CD4-positive, alpha-beta T cell treated with Interleukin-4 for 4 hours (primary cell): ENCODE measurements at regions not wholly inside any gene's neighbourhood (a gene's known extent, or its start where the extent isn't known, plus 50 kb on each side); places are given as distances from the start of the nearest gene placed in this dataset.
A peak's percentile ranks its signal among the peaks of the same experiment; 100 is the strongest.
"Not testable (repeated sequence)": the region's sequence is repeated elsewhere in the genome, so short reads cannot be mapped to it uniquely, and the experiment has no call there.

Experiments
- DNase-seq: peaks from one replicate; pipeline ENCODE4 v3.0.0-alpha.2; 2020

DNA sequence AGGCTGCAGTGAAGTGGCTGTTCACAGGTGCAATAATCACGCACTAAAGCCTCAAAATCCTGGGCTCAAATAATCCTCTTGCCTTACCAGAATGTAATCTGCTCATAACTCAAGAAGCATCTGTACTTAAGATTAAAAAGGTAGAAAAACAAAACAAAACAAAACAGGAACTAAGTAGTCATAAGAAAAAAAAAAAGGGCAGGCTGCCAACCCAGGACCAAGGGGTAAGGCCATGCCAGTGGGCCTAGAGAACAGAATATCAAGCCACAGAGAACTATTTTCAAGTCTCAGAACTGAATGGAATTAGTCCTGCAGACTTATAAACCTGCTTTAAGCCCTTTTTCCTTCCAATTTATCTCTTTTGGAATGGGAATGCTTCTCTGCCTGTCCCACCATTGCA lies 64.8 kb upstream of the TBC1D3K start:
- DNase-seq: no peak

DNA sequence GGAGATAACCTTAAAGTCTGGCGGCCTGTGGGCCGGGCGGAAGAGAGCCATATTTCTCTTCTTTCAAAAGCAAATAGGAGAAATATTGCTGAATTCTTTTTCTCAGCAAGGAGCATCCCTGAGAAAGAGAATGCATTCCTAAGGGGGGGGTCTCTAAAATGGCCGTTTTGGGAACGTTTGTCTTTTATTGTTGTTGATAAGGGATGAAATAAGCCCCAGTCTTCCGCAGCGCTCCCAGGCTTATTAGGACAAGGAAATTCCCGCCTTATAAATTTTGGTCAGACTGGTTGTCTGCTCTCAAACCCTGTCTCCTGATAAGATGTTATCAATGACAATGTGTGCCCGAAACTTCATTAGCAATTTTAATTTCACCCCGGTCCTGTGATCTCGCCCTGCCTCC lies 65.8 kb upstream of the TBC1D3K start:
- DNase-seq: not testable (repeated sequence)

DNA sequence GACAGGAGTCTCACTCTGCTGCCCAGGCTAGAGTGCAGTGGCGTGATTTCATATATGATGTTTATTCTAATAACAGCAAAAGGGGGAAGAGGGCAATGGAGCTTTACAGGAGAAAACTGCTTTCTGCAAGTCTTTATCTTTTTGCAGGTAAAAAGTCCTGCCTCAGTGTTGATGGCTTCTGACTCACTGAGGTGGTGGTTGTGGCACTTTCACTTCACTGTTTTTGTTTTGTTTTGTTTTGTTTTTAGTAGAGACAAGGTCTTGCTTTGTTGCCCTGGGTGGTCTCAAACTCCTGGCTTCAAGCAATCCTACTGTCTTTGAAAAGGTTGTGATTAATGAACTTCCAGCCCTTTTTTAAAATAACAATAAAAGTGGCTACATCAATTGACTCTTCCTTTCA lies 68.0 kb upstream of the TBC1D3K start:
- DNase-seq: no peak

DNA sequence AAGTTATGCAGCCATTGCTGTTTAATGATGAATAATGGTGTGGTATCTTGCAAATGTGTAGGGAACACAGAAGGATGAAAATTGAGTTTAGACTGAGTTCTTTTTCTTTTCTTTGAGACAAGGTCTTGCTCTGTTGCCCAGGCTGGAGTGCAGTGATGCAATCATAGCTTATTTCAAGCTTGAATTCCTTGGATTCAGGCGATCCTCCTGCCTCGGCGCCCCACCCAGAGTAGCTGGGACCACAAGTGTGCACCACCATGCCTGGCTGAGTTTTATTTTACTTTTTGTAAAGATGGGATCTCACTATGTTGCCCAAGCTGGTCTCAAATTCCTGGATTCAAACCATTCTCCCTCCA lies 74.6 kb upstream of the TBC1D3K start:
- DNase-seq: no peak

DNA sequence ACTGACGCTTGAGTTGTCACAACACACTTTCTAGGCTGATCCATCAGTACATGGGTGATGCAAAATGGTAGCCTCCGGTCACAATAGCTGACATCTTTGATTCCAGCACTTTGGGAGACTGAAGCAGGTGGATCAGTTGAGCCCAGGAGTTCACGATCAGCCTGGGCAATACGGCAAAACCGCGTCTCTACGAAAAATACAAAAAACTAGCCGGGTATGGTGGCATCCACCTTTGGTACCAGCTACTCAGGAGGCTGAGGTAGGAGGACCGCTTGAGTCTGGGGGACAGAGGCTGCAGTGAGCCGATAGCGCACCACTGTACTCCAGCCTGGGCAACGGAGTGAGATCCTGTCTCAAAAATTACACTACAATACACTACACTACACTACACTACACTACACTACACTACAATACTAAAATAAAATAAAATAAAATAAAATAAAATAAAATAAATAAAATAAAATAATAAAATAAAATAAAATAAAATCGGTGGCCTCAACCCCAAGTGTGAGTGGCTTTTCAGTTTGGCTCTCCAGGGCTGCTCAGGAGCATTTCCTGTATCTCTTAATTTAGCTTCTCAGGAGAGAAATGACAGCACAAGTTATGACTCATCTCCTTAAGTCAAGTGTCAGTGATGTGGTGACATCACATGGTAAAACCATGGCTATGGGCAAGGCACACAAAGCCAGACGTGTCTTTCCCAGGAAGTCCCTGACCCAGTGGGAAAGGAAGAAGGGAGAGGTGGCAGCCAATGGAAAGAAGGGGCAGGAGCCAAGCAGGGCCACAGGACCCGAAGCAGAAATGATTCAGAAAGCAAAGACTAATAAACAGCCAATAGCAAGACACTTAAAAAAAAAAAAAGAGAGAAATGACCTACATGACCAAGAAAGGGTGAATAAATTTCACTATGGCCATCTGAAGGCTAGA lies 75.3 kb upstream of the TBC1D3K start:
- DNase-seq: peak; percentile 39

DNA sequence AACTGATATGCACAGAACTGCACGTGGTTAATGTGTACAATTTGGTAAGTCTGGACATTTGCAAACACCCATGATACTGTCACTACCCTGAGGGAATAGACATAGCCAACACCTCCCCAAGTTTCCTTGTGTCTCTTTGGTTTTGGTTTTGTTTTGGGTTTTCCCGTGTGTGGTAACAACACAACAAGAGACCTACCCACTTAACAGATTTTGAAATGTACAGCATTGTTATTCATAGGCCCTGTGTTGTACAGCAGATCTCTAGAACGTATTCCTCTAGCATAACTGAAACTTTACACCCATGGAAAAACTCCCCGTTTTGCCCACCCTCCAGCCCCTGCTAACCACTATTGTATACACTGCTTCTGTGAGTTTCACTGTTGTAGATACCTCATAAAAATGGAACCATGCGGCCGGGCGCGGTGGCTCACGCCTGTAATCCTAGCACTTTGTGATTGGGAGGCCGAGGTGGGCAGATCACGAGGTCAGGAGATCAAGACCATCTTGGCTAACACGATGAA lies 76.3 kb upstream of the TBC1D3K start:
- DNase-seq: no peak

DNA sequence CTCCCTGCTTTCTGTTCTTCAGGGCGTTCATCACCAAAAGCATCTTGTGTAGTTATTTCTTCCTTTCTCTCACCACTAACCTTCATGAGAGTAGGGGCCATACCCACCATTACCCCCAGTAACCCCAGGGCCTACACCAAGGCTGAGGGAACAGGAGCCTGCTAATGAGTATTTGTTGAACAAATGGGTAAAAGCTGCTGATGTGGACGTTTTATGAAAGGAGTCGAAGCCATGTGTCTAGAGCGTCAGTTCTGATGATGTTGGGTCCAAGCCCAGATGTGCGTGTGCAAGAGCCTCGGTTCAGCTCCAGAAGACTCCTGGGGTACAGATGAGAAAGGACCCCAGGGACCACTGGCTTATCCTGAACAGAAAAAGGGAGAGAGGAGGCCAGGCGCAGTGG lies 77.1 kb upstream of the TBC1D3K start:
- DNase-seq: no peak

DNA sequence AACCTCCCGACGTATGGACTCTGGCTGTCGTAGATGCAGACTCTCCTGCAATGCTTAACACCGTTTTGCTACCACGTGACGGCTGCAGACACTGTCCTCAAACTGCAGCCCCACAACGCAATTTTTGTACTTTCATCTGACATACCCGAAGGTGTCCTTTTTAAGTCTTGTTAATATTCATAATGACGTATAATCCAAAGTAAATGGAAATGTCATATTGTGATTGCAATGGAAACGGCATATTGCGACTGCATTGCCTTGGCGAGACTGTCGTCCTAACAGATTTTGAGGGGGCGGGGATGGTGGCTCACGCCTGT lies 79.3 kb upstream of the TBC1D3K start:
- no peak for DNase-seq

DNA sequence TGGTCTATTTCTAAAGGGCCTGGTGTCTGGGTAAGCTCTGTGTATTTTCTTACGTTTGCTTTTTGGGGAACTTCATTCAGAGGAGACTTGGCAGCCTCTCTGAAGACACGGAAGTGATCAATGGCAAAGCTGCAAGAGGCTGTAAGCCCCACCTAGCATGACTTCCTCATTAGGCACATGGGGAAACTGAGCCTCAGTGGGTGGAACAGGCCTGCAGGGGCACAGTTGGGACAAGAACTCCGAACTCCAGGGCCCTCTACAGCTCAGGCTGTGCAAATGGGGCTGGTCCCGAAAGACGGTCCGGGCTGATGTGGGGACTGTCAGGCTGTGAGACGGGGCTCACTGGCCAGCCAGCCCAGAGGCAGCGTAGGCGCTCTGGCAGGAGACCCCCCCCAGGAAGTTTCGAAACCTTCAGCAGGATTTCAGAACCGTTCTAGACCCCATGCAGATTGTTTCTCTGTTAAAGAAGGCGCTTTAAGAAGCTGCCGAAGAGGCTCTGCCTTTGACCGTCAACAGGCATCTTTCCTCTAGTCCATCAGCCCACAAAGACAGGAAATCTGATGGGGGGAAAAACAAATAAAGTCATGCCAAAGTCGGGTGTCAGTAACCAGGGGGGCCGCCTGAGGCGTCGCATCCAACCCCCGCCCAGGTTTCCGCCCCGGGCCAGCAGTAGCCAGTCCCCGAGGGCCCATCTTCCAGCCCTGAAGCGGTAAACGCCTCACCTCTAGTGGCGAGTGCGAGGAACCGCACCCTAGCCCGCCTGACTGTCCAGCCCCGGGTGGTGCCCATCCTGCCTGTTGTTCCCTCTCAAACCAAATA lies 79.8 kb upstream of the TBC1D3K start:
- DNase-seq: peak; percentile 20

DNA sequence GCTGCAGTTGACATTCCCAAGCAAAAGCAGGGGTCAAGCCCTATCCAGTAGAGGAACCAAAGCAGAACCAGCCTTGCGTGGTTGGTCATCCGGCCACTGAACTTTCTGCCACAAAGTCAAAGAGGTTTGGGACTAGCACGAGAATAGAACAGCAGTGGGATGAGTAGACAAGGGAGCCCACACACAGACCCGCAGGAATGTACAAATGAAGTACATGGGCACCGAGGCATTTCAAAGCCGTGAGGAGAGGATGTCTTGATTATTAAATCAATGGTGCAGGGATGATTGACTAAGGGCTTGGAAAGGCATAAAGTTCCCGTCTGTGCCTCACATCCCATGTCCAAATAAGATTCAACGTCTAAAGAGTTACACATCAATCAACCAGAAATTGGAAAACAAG lies 81.8 kb upstream of the TBC1D3K start:
- DNase-seq: no peak

DNA sequence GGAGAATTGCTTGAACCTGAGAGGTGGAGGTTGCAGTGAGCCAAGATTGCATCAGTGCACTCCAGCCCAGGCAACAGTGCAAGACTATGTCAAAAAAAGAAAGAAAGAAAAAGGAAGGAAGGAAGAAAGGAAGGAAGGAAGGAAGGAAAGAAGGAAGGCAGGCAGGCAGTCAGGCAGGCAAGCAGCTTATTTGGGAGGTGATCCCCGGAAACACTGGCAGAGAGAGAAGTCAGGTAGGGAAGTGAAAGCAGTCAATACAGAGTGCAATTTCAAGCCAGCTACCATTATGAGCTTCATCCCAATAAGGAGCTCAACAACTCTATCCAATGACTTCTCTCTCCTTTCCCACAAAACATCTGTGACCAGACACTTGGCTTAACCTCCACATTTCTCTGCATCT lies 83.0 kb upstream of the TBC1D3K start:
- DNase-seq: no peak

DNA sequence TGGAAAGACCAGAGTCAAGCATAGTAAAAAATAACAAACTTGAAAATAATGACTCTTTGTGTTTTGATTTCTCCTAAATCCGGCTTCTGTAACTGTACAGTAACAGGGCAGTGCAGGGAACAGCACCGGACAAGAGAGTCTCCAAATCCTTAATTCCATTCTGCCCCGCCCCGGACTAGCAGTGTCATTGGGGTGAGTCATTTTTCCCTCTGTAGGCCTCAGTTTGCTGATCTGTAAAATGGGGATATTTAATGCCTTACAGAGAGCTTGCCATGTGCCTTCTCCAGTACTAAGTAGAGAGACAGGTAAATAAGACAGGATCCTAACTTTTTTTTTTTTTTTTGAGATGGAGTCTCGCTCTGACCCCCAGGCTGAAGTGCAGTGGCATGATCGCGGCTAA lies 83.6 kb upstream of the TBC1D3K start:
- DNase-seq: no peak

DNA sequence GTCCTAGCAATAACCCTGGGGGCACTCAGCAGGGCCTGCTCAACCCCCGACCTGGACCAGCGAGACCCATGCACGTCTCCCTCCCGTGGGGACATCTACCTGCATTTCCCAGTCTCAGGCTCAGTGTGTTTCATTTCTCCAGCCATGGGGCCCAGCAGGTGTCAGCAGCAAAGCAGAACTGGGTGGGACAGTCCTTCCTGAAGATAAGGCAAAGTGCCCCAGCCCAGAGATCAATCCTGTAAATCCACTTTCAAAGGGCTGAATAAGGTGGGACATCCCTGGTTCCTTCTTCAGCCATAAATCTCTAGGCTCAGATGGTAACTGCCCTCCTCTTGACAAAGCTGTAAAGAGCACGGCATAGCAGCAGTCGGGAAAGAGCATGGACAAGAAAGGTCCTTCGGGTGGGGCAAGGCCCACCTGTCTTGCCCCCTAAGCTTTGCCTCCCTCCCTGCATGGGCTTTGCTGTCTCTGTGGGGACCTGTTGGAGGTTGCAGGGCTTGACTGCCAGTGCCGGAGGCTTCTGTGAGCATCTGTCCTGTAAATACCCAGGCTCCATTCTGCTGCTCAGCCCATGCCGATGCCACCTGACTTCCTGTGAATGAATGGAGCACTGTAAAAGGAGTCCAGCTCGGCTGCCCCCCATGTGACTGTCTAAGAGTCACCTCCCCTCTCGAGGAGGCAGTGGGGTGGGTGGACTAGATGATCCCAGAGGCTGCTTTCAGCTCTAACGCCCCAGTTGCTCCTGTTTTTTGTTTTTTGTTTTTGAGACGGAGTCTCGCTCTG lies 84.8 kb upstream of the TBC1D3K start:
- no peak for DNase-seq

DNA sequence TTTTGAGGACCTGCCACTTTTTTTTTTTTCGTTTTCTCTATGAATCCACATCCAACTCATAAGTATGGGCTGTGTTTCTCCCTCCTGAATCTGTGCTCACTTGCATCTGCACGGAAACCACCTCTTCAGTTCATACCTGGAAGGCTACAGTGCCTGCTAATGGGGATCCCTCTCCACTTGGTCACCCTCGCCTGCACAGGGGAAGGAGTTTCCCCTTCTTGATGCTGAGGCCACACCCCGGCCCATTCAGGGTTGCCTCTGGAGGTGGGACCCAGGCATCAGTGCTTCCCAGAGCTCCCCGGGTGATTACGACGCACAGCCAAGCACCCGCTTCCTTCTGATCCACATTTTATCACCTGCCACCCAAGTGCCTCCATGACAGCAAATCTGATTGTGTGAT lies 85.9 kb upstream of the TBC1D3K start:
- no peak for DNase-seq

DNA sequence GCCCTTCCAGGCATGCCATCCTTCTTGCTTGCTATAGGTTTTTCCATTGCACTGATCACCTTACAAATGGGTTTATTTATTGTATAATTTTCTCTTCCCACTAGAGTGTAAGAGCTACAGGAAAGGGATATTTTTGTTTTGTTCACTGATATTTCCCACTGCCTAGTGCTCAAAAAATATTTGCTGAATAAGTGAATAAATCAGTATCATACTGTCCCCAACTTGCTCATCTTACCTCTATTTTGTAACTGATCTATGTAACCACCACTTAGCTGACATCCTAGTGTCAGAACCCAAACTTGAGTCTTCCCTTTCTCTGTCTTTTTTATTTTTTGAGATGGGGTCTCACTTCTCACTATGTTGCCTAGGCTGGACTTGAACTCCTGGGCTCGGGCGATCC lies 87.6 kb upstream of the TBC1D3K start:
- no peak for DNase-seq

DNA sequence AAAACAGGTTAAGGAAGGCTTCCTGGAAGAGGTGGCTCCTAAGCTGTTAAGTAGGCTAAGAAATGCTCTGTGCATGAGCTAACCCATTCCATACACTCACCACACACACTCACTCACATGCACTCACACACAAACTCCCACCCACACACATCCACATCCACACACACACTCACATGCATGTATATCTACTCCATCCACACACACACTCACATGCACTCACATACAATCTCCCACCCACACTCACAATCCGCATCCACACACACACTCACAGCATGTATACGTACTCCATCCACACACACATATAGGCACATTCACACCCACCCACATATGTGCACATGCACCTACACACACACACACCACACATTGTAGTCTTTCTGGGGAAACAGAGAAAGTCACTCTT lies 89.3 kb upstream of the HNF1B start:
- DNase-seq: no peak

DNA sequence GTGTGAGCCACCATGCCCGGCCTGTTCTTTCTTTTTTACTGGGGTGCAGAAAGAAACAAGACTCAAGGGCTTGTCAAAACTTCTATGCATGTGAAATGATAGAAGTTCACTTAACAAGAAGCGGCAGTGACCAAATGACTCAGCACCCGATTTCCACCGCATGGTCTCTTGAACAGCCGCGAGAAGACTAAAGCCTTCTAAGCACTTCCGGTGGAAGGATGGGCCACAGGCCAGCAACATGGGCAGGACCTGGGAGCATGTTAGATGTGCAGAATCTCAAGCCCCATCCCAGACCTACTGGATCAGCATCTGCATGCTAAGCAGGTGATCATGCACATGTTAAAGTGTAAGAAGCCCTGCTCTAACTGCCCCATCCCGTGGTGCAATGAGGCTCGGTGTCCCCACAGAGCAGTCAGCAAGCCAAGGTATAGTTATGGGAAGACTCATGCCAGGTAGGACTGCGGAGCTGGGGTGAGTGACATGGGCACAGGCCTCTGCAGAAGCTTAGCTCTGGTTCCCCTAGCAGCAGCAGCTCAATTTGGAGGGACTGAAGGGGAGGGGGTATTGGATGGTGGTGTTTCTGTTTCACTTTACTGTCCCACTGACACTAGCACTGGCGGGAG lies 88.5 kb upstream of the HNF1B start:
- no peak for DNase-seq

DNA sequence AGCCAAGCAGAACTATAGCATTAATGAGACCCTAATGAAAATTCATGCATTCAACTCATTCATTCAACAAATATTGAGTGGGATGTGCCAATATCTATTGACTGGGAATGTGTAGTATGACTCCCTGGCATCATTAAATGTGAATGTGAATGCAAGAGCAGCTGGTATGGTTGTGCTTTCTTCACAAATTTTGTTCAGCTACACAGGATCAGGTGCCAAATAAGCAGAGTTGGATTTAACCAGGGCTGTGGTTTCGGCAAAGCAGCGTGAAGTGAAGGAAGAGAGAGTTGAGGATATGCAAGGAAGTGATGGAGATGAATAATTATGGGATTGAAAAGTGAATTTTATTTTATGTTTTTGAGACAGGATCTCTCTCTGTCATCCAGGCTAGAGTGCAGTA lies 87.1 kb upstream of the HNF1B start:
- DNase-seq: no peak

DNA sequence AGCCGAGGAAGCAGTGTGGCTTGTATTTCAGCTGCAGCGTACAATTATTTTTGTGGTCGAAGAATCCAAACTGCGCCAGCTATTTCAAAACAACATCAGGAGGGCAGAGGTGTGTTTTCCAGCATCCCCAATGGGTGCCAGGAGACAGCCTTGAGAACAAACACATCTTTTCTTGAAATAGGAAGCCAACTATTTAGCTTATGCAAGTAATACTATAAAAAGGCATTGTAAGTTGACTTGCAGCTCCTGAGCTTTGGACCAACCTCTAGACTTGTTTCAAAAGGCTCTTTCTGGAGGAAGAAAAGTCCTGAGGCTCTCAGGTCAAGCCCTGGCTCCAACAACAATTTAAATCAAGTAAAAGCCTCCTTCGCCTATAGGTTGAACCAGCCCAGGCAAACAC lies 86.6 kb upstream of the HNF1B start:
- no peak for DNase-seq

DNA sequence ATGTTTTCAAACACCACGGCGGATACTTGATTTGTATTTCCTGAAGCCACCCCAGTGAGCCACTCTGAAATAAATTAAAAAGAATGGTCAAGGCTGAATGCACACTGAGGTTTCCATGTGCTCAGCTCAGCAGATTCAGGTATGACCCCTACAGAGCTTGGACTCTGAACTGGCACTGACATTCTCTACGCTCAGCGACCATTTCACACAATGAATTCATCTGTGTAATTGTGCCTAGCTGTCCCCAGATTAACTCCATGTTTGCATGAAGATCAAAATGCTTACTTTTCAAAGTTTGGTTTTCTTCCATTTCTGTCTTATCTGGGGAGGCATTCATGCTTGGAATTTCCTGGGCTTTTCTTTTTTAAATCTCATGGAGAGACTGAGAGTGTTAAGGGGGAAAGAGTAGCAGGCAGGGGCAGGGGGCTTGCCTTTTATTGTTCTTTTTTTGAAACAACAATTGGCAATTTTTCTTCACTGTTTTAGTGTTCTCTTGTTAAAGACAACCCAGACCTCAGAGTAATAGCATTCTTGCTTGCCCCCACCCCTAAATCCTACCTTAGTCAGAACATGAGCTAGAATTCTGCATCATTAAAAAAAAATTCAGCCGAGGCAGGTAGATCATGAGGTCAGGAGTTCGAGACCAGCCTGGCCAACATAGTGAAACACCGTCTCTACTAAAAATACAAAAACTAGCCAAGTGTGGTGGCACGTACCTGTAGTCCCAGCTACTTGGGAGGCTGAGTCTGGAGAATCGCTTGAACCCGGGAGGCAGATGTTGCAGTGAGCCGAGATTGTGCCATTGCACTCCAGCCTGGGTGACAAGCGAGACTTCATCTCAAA lies 85.5 kb upstream of the HNF1B start:
- no peak for DNase-seq

DNA sequence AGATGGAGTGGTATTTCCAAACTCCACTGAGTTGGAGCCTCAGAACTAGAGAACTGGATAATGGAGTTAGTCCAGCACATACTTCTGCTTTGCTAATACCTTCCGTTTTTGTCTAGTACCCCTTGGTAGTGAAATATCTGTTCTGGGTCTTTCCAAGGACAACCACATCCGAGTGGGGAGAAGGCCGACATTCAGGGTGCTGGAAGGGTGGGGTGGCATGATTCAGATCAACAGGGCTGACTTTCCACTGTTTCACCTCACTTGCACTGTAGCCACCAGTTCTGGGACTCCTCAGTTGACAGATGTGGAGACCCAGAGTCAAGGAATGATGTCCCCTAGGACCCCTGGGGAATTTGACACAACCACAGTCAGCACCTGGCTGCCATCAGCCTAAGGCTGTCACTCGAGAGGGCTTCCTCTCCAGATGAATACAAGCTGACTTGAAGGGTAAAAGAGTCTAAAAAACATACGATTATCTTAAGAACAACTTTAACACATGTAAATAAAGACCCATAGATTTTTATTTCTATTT lies 84.8 kb upstream of the HNF1B start:
- DNase-seq: no peak

DNA sequence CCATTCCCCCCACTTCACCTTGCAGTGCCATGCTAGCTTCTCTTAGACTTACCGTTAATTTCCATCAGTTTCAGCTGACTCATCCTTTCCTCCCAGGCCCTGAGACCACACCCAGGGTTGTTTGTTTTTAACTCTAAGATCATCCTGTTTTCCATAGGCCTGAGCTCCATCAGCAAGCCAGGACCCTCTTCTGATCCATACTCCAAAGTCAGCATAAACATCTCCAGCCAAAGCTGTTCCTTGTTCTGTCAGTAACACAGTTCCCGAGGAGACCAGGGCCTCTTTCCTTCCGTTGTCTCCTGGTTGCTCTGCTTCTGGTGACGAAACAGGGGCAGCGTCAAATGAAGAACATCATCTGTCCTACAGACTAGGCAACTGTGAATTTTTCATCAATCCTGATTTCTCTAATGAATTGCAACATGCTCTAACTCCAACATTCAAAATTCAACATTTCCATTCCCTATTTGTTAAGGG lies 83.8 kb upstream of the HNF1B start:
- DNase-seq: no peak
